OCI-LY7 (cell line): ENCODE measurements at regions not wholly inside any gene's neighbourhood (a gene's known extent, or its start where the extent isn't known, plus 50 kb on each side); places are given as distances from the start of the nearest gene placed in this dataset.

Source experiments
- BruUV-seq: library from RNA; stranded (reverse); fragments of 400-500 nt; replicated peaks from 2 replicates; lab custom pipeline; 2021; lab: Mats Ljungman, UMichigan
- CTCF ChIA-PET: fragments of 300-600 bp; sonication (Branson Sonifier 250); formaldehyde crosslinking; loops from one replicate; lab custom pipeline; 2022; ENCODE audit warnings: antibody characterized with exemption; ENCODE audit not compliant: unreplicated experiment; lab: Charles Lee
- POLR2A ChIA-PET: fragments of 300-600 bp; sonication (Branson Sonifier 250); formaldehyde crosslinking; loops from one replicate; lab custom pipeline; 2022; ENCODE audit warnings: antibody characterized with exemption; lab: Charles Lee
- DNase-seq: peaks from one replicate; pipeline ENCODE4 v3.0.0-alpha.2; 2015; ENCODE audit warnings: low spot score
- H2AFZ ChIP-seq: fragments of 200-600 bp; sonication (generic), shearing (Covaris generic); 2 replicates; pipeline ENCODE4 v1.6.1; 2014; ENCODE audit warnings: mild to moderate bottlenecking, antibody characterized with exemption, low read length, moderate library complexity
- H3K27ac ChIP-seq: fragments of 200-600 bp; sonication (generic); 2 replicates; pipeline ENCODE4 v1.5.1; 2014; ENCODE audit warnings: mixed run types, low read depth, mild to moderate bottlenecking, moderate library complexity, low read length, inconsistent platforms; ENCODE audit not compliant: poor library complexity, severe bottlenecking
- H3K36me3 ChIP-seq: fragments of 200-600 bp; sonication (generic); 2 replicates; pipeline ENCODE4 v1.6.1; 2014; ENCODE audit warnings: mild to moderate bottlenecking, antibody characterized with exemption, low read length, moderate library complexity, mixed read lengths; ENCODE audit not compliant: insufficient read depth
- H3K4me1 ChIP-seq: fragments of 200-600 bp; sonication (generic); 2 replicates; pipeline ENCODE4 v1.5.1; 2014; ENCODE audit warnings: mild to moderate bottlenecking, low read length; ENCODE audit not compliant: insufficient read depth, poor library complexity, severe bottlenecking
- H3K4me2 ChIP-seq: fragments of 200-600 bp; sonication (generic); 2 replicates; pipeline ENCODE4 v1.6.1; 2014; ENCODE audit warnings: mild to moderate bottlenecking, low read length
- H3K4me3 ChIP-seq: fragments of 200-600 bp; sonication (generic); 2 replicates; pipeline ENCODE4 v1.5.1; 2014; ENCODE audit warnings: mild to moderate bottlenecking, low read depth, low read length; ENCODE audit not compliant: poor library complexity, severe bottlenecking
- H3K79me2 ChIP-seq: fragments of 200-600 bp; sonication (generic); 2 replicates; pipeline ENCODE4 v1.6.1; 2016; ENCODE audit warnings: low read depth, mild to moderate bottlenecking, low read length, moderate library complexity, mixed read lengths; ENCODE audit not compliant: insufficient read depth
- H3K9me2 ChIP-seq: fragments of 200-600 bp; sonication (generic); 2 replicates; pipeline ENCODE4 v1.6.1; 2016; ENCODE audit warnings: mild to moderate bottlenecking, low read length, mixed read lengths; ENCODE audit not compliant: insufficient read depth
- H3K9me3 ChIP-seq: fragments of 200-600 bp; sonication (generic); 2 replicates; pipeline ENCODE4 v1.6.1; 2014; ENCODE audit warnings: mild to moderate bottlenecking, mixed run types, low read length, mixed read lengths
- H4K20me1 ChIP-seq: fragments of 200-600 bp; sonication (generic); 2 replicates; pipeline ENCODE4 v1.6.1; 2014; ENCODE audit warnings: mild to moderate bottlenecking, antibody characterized with exemption, low read length, moderate library complexity, mixed read lengths; ENCODE audit not compliant: insufficient read depth
- CTCF ChIP-seq: fragments of 200-600 bp; sonication (generic); conservative IDR thresholded peaks from 2 replicates; pipeline ENCODE4 v1.5.1; 2014; ENCODE audit warnings: mild to moderate bottlenecking, antibody characterized with exemption, low read length, moderate library complexity, mixed read lengths
- EZH2phosphoT487 ChIP-seq: fragments of 200-600 bp; sonication (generic); IDR thresholded peaks from 2 replicates; pipeline ENCODE4 v1.6.1; 2018; ENCODE audit warnings: low read depth, borderline replicate concordance, mild to moderate bottlenecking, mixed run types, antibody characterized with exemption, low read length, moderate library complexity, mixed read lengths
- intact Hi-C: fragments of 100-400 bp; cut with micrococcal nuclease; formaldehyde crosslinking; loops from one replicate; pipeline ENCODE4 v1.10.0; 2022; ENCODE audit not compliant: unreplicated experiment

GRCh38 chr15:35909414-35909813 is 363.4 kb upstream of the DPH6 start:
- Histone ChIP-seq H3K36me3 (no peaks in the 10 kb centered on the region), H3K4me1 (no peaks in the 10 kb centered on the region), H3K9me2 (no peaks in the 10 kb centered on the region), H3K79me2 (no peaks in the 10 kb centered on the region), H3K27ac (no peak overlapping the region), H3K9me3 (no peaks in the 10 kb centered on the region), H3K4me3 (no peak overlapping the region), H4K20me1 (no peaks in the 10 kb centered on the region), H2AFZ (no peak overlapping the region), H3K4me2 (no peak overlapping the region)
- no TSS peak for BruUV-seq
- no peak for DNase-seq
- POLR2A ChIA-PET = no interaction called here
- intact Hi-C loops = no loop called here
- TF ChIP-seq CTCF = no peak
- no peak for TF ChIP-seq EZH2phosphoT487
- CTCF ChIA-PET = no interaction called here

- Histone ChIP-seq H3K4me2 (no peak overlapping the region), H3K27ac (no peak overlapping the region), H4K20me1 (no peaks in the 10 kb centered on the region), H3K36me3 (no peaks in the 10 kb centered on the region), H3K4me3 (no peak overlapping the region), H3K79me2 (no peaks in the 10 kb centered on the region), H3K9me2 (no peaks in the 10 kb centered on the region), H3K9me3 (no peaks in the 10 kb centered on the region), H3K4me1 (no peaks in the 10 kb centered on the region), H2AFZ (no peak overlapping the region)
- no peak for DNase-seq
- POLR2A ChIA-PET = no interaction called here
- BruUV-seq = no TSS peak
- TF ChIP-seq EZH2phosphoT487 = no peak
- TF ChIP-seq CTCF = no peak
- intact Hi-C loops = no loop called here
- CTCF ChIA-PET = no interaction called here
These were observed 364.3 kb upstream of the DPH6 start for GRCh38 chr15:35910227-35910626.

GRCh38 chr15:35911052-35911777 is 365.2 kb upstream of the DPH6 start:
- Histone ChIP-seq H3K4me3 (no peak overlapping the region), H3K4me1 (no peaks in the 10 kb centered on the region), H3K4me2 (no peak overlapping the region), H3K79me2 (no peaks in the 10 kb centered on the region), H3K9me2 (no peaks in the 10 kb centered on the region), H3K9me3 (no peaks in the 10 kb centered on the region), H3K27ac (no peak overlapping the region), H2AFZ (no peak overlapping the region), H3K36me3 (no peaks in the 10 kb centered on the region), H4K20me1 (no peaks in the 10 kb centered on the region)
- intact Hi-C loops = no loop called here
- no peak for TF ChIP-seq CTCF
- TF ChIP-seq EZH2phosphoT487 = no peak
- BruUV-seq = no TSS peak
- ChIA-PET CTCF (no interaction called here), POLR2A (interaction anchor here (0.6 kb wide), 1 partner anchor 58 kb away, joined by 11 read pairs; no protein-coding TSS in a partner anchor)
- no peak for DNase-seq
